Nephron (organoid): ENCODE measurements at regions not wholly inside any gene's neighbourhood (a gene's known extent, or its start where the extent isn't known, plus 50 kb on each side); places are given as distances from the start of the nearest gene placed in this dataset.
A peak's percentile ranks its signal among the peaks of the same experiment; 100 is the strongest.

Experiments used
- H3K27ac Mint-ChIP-seq, 3 experiments: 2 replicates each; pipeline ENCODE4 v1.8.0; 2020; ENCODE audit warnings: mixed read lengths in 3 of 3, mild to moderate bottlenecking in 2 of 3, moderate library complexity in 1 of 3
- H3K27me3 Mint-ChIP-seq: 2 replicates; pipeline ENCODE4 v1.8.0; 2021; ENCODE audit warnings: low read depth, mild to moderate bottlenecking, moderate library complexity, mixed read lengths
- H3K36me3 Mint-ChIP-seq: 2 replicates; pipeline ENCODE4 v1.8.0; 2020; ENCODE audit warnings: low read depth, mixed read lengths
- H3K4me1 Mint-ChIP-seq: 2 replicates; pipeline ENCODE4 v1.8.0; 2020; ENCODE audit warnings: mixed read lengths
- H3K4me3 Mint-ChIP-seq, 3 experiments: 2 replicates each; pipeline ENCODE4 v1.8.0; 2020; ENCODE audit warnings: mild to moderate bottlenecking in 3 of 3, mixed read lengths in 3 of 3, moderate library complexity in 2 of 3
- H3K9me3 Mint-ChIP-seq: 2 replicates; pipeline ENCODE4 v1.8.0; 2020; ENCODE audit warnings: mixed read lengths
- CTCF ChIP-seq, 3 experiments: fragments of 200-600 bp; sonication (generic); IDR thresholded peaks; one replicate each; pipeline ENCODE4 v1.5.0; 2021; ENCODE audit warnings: antibody characterized with exemption in 3 of 3; ENCODE audit not compliant: unreplicated experiment in 3 of 3

- peaks cover 3% of the 10 kb centered on the region for H3K27me3 Mint-ChIP-seq
- TF ChIP-seq CTCF (IDR thresholded peaks at IDR 0.05; ENCODE audit: unreplicated experiment in 3 of 3), result no peak
- no peaks in the 10 kb centered on the region for H3K4me1 Mint-ChIP-seq
Observed at GRCh38 chr20:60381643-60382400, 423.6 kb downstream of the CDH26 start.

GRCh38 chr20:60389441-60389840, 431.2 kb downstream of the CDH26 start:
- no peaks in the 10 kb centered on the region for H3K36me3 Mint-ChIP-seq
- TF ChIP-seq CTCF (IDR thresholded peaks at IDR 0.05; ENCODE audit: unreplicated experiment in 3 of 3), result no peak
- H3K4me3 Mint-ChIP-seq, result no peak overlapping the region
- no peak overlapping the region for H3K27ac Mint-ChIP-seq
- no peaks in the 10 kb centered on the region for H3K4me1 Mint-ChIP-seq
- peaks cover 7% of the 10 kb centered on the region for H3K27me3 Mint-ChIP-seq
- peaks cover 7% of the 10 kb centered on the region for H3K9me3 Mint-ChIP-seq

More at GRCh38 chr20:60381643-60382400, 423.6 kb downstream of the CDH26 start:
- Mint-ChIP-seq H3K36me3 (no peaks in the 10 kb centered on the region), H3K4me3 (no peak overlapping the region), H3K9me3 (peaks cover 14% of the 10 kb centered on the region), H3K27ac (no peak overlapping the region)

- H3K27ac Mint-ChIP-seq, result no peak overlapping the region
- TF ChIP-seq CTCF (IDR thresholded peaks at IDR 0.05; ENCODE audit: unreplicated experiment in 3 of 3), result no peak
- no peak overlapping the region for H3K4me3 Mint-ChIP-seq
- H3K9me3 Mint-ChIP-seq, result peaks cover 7% of the 10 kb centered on the region
- no peaks in the 10 kb centered on the region for H3K4me1 Mint-ChIP-seq
- H3K27me3 Mint-ChIP-seq, result peaks cover 7% of the 10 kb centered on the region
- no peaks in the 10 kb centered on the region for H3K36me3 Mint-ChIP-seq
Observed at GRCh38 chr20:60389882-60390281, 431.7 kb downstream of the CDH26 start.

- Mint-ChIP-seq H3K4me1 (peaks cover 8% of the 10 kb centered on the region), H3K27me3 (peaks cover 7% of the 10 kb centered on the region), H3K27ac (no peak overlapping the region), H3K4me3 (peak overlapping the region in 1 of 3 experiments; percentile 45), H3K36me3 (no peaks in the 10 kb centered on the region), H3K9me3 (peaks cover 18% of the 10 kb centered on the region)
- TF ChIP-seq CTCF (IDR thresholded peaks at IDR 0.05; ENCODE audit: unreplicated experiment in 3 of 3), result no peak
Observed at GRCh38 chr20:60395991-60396390, 437.8 kb downstream of the CDH26 start.

- H3K36me3 Mint-ChIP-seq, result no peaks in the 10 kb centered on the region
Observed at GRCh38 chr20:60400567-60400966, 442.3 kb downstream of the CDH26 start.

More at GRCh38 chr20:60400567-60400966, 442.3 kb downstream of the CDH26 start:
- Mint-ChIP-seq H3K4me3 (no peak overlapping the region), H3K9me3 (peaks cover 18% of the 10 kb centered on the region), H3K4me1 (peaks cover 15% of the 10 kb centered on the region), H3K27me3 (no peaks in the 10 kb centered on the region), H3K27ac (no peak overlapping the region)
- TF ChIP-seq CTCF (IDR thresholded peaks at IDR 0.05; ENCODE audit: unreplicated experiment in 3 of 3), result no peak
